Keratinocyte (primary cell): ENCODE measurements at regions not wholly inside any gene's neighbourhood (a gene's known extent, or its start where the extent isn't known, plus 50 kb on each side); places are given as distances from the start of the nearest gene placed in this dataset.

ENCODE experiments used
- CTCF ChIP-seq, 3 experiments: IDR thresholded peaks in 1 of 3; conservative IDR thresholded peaks in 1 of 3; optimal IDR thresholded peaks in 1 of 3; 2 replicates in 2 of 3; 3 replicates in 1 of 3; pipeline versions ENCODE3 to v1.5.1; 2011; ENCODE audit warnings: low read length in 3 of 3, mild to moderate bottlenecking in 3 of 3, moderate library complexity in 2 of 3, control low read depth in 1 of 3, inconsistent platforms in 1 of 3; ENCODE audit not compliant: insufficient read depth in 2 of 3; ENCODE audit errors: extremely low read depth in 1 of 3
- EZH2 ChIP-seq: IDR thresholded peaks from one replicate; pipeline ENCODE4 v1.6.1; 2012; ENCODE audit warnings: inconsistent platforms, mild to moderate bottlenecking, low read length, moderate library complexity

GRCh38 chr1:99455760-99456159 lies 190.2 kb upstream of the PALMD start:
- TF ChIP-seq CTCF (optimal IDR thresholded peaks at IDR 0.05 in 1 of 3, IDR thresholded peaks at IDR 0.05 in 1 of 3, conservative IDR thresholded peaks at IDR 0.05 in 1 of 3; ENCODE audit: extremely low read depth in 1 of 3, insufficient read depth in 2 of 3, low read length in 3 of 3) (no peak), EZH2 (no peak)
